WTC11 (cell line): ENCODE measurements at regions not wholly inside any gene's neighbourhood (a gene's known extent, or its start where the extent isn't known, plus 50 kb on each side); places are given as distances from the start of the nearest gene placed in this dataset.

ENCODE experiments used
- CTCF ChIP-seq: fragments of 200-600 bp; IDR thresholded peaks from 2 replicates; pipeline ENCODE4 v1.8.0; 2022; ENCODE audit warnings: antibody characterized with exemption
- E2F5 ChIP-seq: sonication (generic); formaldehyde crosslinking; IDR thresholded peaks from 2 replicates; pipeline ENCODE4 v1.8.1; 2022; ENCODE audit warnings: mild to moderate bottlenecking, moderate library complexity, missing genetic modification reagents
- ESRRA ChIP-seq: sonication (generic); formaldehyde crosslinking; IDR thresholded peaks from 2 replicates; pipeline ENCODE4 v1.8.1; 2022; ENCODE audit warnings: mild to moderate bottlenecking, missing genetic modification reagents, borderline replicate concordance
- GABPB1 ChIP-seq: sonication (generic); formaldehyde crosslinking; IDR thresholded peaks from 2 replicates; pipeline ENCODE4 v1.8.1; 2023; ENCODE audit warnings: mild to moderate bottlenecking, missing genetic modification reagents
- JUN ChIP-seq: sonication (generic); formaldehyde crosslinking; IDR thresholded peaks from 2 replicates; pipeline ENCODE4 v1.8.0; 2023; ENCODE audit warnings: mild to moderate bottlenecking, missing genetic modification reagents
- NR2C2 ChIP-seq: sonication (generic); formaldehyde crosslinking; IDR thresholded peaks from 2 replicates; pipeline ENCODE4 v1.8.0; 2022; ENCODE audit warnings: mild to moderate bottlenecking, missing genetic modification reagents
- ZBTB21 ChIP-seq: sonication (generic); formaldehyde crosslinking; IDR thresholded peaks from 2 replicates; pipeline ENCODE4 v1.8.1; 2023; ENCODE audit warnings: mild to moderate bottlenecking, missing genetic modification reagents, borderline replicate concordance
- TF ChIP-seq, protein P1 (sequence below): sonication (generic); formaldehyde crosslinking; IDR thresholded peaks from 2 replicates; pipeline ENCODE4 v1.8.1; 2023; ENCODE audit warnings: mild to moderate bottlenecking, moderate library complexity, missing genetic modification reagents
- TF ChIP-seq, protein P2 (sequence below): fragments of 250-450 bp; sonication (Bioruptor Pico); IDR thresholded peaks from 2 replicates; pipeline ENCODE4 v1.9.0; 2021; ENCODE audit warnings: mild to moderate bottlenecking
- TF ChIP-seq, protein P3 (sequence below): sonication (generic); formaldehyde crosslinking; IDR thresholded peaks from 2 replicates; pipeline ENCODE4 v1.8.1; 2022; ENCODE audit warnings: missing genetic modification reagents, borderline replicate concordance
- TF ChIP-seq, protein P4 (sequence below): sonication (generic); formaldehyde crosslinking; IDR thresholded peaks from 2 replicates; pipeline ENCODE4 v1.8.0; 2022; ENCODE audit warnings: mild to moderate bottlenecking, missing genetic modification reagents

DNA sequence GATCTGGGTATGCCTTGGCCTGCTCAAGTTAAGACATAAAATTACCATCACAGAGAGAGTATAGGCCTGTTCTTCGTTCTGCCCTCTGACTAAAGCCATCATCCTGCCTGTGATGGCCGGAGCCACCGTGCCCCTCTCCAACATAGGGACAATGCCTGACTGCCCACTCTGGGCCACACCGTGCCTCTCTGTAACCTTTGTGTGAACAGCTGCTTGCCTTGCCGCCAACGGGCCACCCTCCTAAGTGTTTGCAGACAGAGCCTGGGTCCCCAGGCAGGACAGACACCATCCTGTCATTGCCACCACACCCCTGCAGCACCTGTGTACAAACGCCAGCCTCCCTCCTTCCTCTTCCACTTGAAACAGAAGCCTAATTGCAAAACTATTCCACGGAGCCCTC is 298.7 kb upstream of the TENM3 start:
- TF ChIP-seq CTCF: no peak
- TF ChIP-seq, protein P1, sequence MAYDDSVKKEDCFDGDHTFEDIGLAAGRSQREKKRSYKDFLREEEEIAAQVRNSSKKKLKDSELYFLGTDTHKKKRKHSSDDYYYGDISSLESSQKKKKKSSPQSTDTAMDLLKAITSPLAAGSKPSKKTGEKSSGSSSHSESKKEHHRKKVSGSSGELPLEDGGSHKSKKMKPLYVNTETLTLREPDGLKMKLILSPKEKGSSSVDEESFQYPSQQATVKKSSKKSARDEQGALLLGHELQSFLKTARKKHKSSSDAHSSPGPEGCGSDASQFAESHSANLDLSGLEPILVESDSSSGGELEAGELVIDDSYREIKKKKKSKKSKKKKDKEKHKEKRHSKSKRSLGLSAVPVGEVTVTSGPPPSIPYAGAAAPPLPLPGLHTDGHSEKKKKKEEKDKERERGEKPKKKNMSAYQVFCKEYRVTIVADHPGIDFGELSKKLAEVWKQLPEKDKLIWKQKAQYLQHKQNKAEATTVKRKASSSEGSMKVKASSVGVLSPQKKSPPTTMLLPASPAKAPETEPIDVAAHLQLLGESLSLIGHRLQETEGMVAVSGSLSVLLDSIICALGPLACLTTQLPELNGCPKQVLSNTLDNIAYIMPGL (CRISPR knock-in tag): no peak
- no peak for TF ChIP-seq ZBTB21 (CRISPR knock-in tag)
- no peak for TF ChIP-seq GABPB1 (CRISPR knock-in tag)
- TF ChIP-seq ESRRA (CRISPR knock-in tag): no peak
- TF ChIP-seq E2F5: no peak
- no peak for TF ChIP-seq JUN
- TF ChIP-seq, protein P2, sequence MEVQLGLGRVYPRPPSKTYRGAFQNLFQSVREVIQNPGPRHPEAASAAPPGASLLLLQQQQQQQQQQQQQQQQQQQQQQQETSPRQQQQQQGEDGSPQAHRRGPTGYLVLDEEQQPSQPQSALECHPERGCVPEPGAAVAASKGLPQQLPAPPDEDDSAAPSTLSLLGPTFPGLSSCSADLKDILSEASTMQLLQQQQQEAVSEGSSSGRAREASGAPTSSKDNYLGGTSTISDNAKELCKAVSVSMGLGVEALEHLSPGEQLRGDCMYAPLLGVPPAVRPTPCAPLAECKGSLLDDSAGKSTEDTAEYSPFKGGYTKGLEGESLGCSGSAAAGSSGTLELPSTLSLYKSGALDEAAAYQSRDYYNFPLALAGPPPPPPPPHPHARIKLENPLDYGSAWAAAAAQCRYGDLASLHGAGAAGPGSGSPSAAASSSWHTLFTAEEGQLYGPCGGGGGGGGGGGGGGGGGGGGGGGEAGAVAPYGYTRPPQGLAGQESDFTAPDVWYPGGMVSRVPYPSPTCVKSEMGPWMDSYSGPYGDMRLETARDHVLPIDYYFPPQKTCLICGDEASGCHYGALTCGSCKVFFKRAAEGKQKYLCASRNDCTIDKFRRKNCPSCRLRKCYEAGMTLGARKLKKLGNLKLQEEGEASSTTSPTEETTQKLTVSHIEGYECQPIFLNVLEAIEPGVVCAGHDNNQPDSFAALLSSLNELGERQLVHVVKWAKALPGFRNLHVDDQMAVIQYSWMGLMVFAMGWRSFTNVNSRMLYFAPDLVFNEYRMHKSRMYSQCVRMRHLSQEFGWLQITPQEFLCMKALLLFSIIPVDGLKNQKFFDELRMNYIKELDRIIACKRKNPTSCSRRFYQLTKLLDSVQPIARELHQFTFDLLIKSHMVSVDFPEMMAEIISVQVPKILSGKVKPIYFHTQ: no peak
- TF ChIP-seq, protein P3, sequence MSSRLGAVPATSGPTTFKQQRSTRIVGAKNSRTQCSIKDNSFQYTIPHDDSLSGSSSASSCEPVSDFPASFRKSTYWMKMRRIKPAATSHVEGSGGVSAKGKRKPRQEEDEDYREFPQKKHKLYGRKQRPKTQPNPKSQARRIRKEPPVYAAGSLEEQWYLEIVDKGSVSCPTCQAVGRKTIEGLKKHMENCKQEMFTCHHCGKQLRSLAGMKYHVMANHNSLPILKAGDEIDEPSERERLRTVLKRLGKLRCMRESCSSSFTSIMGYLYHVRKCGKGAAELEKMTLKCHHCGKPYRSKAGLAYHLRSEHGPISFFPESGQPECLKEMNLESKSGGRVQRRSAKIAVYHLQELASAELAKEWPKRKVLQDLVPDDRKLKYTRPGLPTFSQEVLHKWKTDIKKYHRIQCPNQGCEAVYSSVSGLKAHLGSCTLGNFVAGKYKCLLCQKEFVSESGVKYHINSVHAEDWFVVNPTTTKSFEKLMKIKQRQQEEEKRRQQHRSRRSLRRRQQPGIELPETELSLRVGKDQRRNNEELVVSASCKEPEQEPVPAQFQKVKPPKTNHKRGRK: no peak
- TF ChIP-seq NR2C2 (CRISPR knock-in tag): no peak
- TF ChIP-seq, protein P4, sequence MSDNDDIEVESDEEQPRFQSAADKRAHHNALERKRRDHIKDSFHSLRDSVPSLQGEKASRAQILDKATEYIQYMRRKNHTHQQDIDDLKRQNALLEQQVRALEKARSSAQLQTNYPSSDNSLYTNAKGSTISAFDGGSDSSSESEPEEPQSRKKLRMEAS (CRISPR knock-in tag): no peak
